SK-N-SH (cell line): ENCODE measurements at regions not wholly inside any gene's neighbourhood (a gene's known extent, or its start where the extent isn't known, plus 50 kb on each side); places are given as distances from the start of the nearest gene placed in this dataset.

Source experiments
- CHD2 ChIP-seq: fragments of 150-350 bp; IDR thresholded peaks from 2 replicates; pipeline ENCODE4 v1.6.1; 2018; ENCODE audit warnings: low read length; ENCODE audit not compliant: partially characterized antibody
- FOXM1 ChIP-seq: IDR thresholded peaks from 2 replicates; pipeline ENCODE4 v1.4.0; 2012; ENCODE audit warnings: low read depth, mild to moderate bottlenecking
- NFIC ChIP-seq: IDR thresholded peaks from 2 replicates; pipeline ENCODE4 v1.4.0; 2012; ENCODE audit warnings: borderline replicate concordance
- RAD21 ChIP-seq: IDR thresholded peaks from 2 replicates; pipeline ENCODE4 v1.6.1; 2012; ENCODE audit warnings: mild to moderate bottlenecking, low read length
- YY1 ChIP-seq: IDR thresholded peaks from 2 replicates; pipeline ENCODE4 v1.4.0; 2012; ENCODE audit warnings: low read depth, mild to moderate bottlenecking
- TF ChIP-seq, protein P1 (sequence below): fragments of 200-600 bp; sonication (generic); IDR thresholded peaks from 2 replicates; pipeline ENCODE4 v1.6.1; 2017; ENCODE audit warnings: antibody characterized with exemption, mild to moderate bottlenecking, moderate library complexity
- TF ChIP-seq, protein P2 (sequence below): IDR thresholded peaks from 2 replicates; pipeline ENCODE4 v1.4.0; 2012; ENCODE audit warnings: low read depth
- TF ChIP-seq, protein P3 (sequence below): IDR thresholded peaks from 2 replicates; pipeline ENCODE4; 2012

DNA sequence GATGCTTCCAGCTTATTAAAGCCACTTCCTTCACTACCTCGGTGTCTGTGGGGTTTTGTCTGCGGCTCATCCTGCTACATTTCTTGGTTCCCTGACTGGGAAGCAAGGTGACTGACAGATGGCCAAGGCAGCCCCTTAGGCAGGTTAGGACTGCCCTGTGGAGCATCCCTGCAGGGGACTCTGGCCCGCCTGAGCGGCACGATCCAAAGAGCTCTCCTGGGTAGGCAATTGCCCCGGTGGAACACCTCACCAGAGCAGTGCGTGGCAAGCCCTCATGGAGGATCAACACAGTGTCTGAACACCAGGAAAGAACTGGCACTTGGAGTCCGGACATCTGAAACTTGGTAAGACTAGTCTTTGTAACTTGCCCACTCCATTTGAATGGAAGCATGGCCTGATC, 1143.4 kb downstream of the ARAP2 start:
- TF ChIP-seq, protein P1, sequence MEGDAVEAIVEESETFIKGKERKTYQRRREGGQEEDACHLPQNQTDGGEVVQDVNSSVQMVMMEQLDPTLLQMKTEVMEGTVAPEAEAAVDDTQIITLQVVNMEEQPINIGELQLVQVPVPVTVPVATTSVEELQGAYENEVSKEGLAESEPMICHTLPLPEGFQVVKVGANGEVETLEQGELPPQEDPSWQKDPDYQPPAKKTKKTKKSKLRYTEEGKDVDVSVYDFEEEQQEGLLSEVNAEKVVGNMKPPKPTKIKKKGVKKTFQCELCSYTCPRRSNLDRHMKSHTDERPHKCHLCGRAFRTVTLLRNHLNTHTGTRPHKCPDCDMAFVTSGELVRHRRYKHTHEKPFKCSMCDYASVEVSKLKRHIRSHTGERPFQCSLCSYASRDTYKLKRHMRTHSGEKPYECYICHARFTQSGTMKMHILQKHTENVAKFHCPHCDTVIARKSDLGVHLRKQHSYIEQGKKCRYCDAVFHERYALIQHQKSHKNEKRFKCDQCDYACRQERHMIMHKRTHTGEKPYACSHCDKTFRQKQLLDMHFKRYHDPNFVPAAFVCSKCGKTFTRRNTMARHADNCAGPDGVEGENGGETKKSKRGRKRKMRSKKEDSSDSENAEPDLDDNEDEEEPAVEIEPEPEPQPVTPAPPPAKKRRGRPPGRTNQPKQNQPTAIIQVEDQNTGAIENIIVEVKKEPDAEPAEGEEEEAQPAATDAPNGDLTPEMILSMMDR = no peak
- TF ChIP-seq, protein P2, sequence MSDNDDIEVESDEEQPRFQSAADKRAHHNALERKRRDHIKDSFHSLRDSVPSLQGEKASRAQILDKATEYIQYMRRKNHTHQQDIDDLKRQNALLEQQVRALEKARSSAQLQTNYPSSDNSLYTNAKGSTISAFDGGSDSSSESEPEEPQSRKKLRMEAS = no peak
- TF ChIP-seq YY1 (no peak), CHD2 (no peak), NFIC (no peak), RAD21 (no peak), FOXM1 (no peak)
- TF ChIP-seq, protein P3, sequence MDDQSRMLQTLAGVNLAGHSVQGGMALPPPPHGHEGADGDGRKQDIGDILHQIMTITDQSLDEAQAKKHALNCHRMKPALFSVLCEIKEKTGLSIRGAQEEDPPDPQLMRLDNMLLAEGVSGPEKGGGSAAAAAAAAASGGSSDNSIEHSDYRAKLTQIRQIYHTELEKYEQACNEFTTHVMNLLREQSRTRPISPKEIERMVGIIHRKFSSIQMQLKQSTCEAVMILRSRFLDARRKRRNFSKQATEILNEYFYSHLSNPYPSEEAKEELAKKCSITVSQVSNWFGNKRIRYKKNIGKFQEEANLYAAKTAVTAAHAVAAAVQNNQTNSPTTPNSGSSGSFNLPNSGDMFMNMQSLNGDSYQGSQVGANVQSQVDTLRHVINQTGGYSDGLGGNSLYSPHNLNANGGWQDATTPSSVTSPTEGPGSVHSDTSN = no peak
